ENCODE measurements at regions not wholly inside any gene's neighbourhood (a gene's known extent, or its start where the extent isn't known, plus 50 kb on each side); places are given as distances from the start of the nearest gene placed in this dataset.

DNA sequence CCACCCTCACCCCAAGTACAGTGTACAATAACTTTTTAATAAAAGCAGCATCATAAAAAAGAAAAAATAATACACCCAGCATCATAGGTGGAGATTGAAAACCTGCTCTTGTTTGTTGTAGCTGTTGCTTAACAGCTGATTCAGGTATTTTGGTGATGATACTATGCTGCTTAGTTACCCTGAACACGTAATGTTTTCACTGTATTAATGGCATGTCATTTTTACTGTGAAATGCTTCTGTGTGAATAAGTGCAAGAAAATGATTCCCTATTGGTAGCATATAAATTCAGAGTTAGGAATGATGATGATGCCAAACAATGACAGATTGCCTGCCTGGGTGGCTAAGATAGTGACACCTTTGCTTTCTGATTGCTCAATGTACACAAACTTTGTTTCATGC is 405.7 kb downstream of the HDGFL1 start:
- no peak overlapping the region for H3K9ac ChIP-seq
- H3K4me2 ChIP-seq = no peak overlapping the region
- H3F3A ChIP-seq (ENCODE audit: low read depth) = no peaks in the 10 kb centered on the region
- TF ChIP-seq EZH2 (IDR thresholded peaks at IDR 0.05) (no peak), EZH2phosphoT487 (IDR thresholded peaks at IDR 0.05) (no peak)
- TF ChIP-seq, protein P1, sequence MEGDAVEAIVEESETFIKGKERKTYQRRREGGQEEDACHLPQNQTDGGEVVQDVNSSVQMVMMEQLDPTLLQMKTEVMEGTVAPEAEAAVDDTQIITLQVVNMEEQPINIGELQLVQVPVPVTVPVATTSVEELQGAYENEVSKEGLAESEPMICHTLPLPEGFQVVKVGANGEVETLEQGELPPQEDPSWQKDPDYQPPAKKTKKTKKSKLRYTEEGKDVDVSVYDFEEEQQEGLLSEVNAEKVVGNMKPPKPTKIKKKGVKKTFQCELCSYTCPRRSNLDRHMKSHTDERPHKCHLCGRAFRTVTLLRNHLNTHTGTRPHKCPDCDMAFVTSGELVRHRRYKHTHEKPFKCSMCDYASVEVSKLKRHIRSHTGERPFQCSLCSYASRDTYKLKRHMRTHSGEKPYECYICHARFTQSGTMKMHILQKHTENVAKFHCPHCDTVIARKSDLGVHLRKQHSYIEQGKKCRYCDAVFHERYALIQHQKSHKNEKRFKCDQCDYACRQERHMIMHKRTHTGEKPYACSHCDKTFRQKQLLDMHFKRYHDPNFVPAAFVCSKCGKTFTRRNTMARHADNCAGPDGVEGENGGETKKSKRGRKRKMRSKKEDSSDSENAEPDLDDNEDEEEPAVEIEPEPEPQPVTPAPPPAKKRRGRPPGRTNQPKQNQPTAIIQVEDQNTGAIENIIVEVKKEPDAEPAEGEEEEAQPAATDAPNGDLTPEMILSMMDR (IDR thresholded peaks at IDR 0.05) = no peak
- H3K9me3 ChIP-seq (ENCODE audit: low read depth) = no peaks in the 10 kb centered on the region
- H3K36me3 ChIP-seq = peaks cover 6% of the 10 kb centered on the region
- no peak overlapping the region for H2AFZ ChIP-seq (replicated peaks)
- Mint-ChIP-seq H3K27ac (no peak overlapping the region), H3K4me3 (no peak overlapping the region), H3K4me1 (no peaks in the 10 kb centered on the region), H3K27me3 (ENCODE audit: insufficient read depth, low read depth) (peaks cover 2% of the 10 kb centered on the region), H3K36me3 (no peaks in the 10 kb centered on the region), H3K9me3 (no peaks in the 10 kb centered on the region)
- no peaks in the 10 kb centered on the region for H4K20me1 ChIP-seq (ENCODE audit: low read depth)
- no peaks in the 10 kb centered on the region for H3K79me2 ChIP-seq (ENCODE audit: low read depth)
- H3K27ac ChIP-seq = no peak overlapping the region
- H3K27me3 ChIP-seq = no peaks in the 10 kb centered on the region
- H3K4me1 ChIP-seq = no peaks in the 10 kb centered on the region
- H3K4me3 ChIP-seq = no peak overlapping the region
- DNase-seq (ENCODE audit: low spot score) = no peak

DNA sequence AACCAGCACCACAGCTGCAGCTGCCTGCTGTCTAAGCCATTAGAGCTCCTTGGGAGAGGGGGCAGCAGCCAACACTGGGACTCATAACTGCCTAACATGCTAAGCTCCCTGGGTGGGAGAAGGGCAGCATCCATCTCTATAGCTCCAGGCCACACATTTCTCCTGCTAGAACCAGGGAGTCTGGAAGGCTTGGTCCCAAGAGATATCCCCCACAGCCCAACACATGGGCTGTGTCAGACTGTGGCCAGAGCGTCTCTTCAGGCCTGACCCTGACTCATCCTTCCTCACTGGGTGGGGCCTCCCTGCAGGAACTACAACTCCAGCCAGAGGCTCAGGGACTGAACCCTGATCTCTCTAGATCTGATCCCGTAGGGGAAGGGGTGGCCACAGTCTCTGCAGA is 411.1 kb downstream of the HDGFL1 start:
- Histone ChIP-seq H3F3A (ENCODE audit: low read depth) (no peaks in the 10 kb centered on the region), H3K9me3 (ENCODE audit: low read depth) (no peaks in the 10 kb centered on the region), H3K27me3 (no peaks in the 10 kb centered on the region), H3K79me2 (ENCODE audit: low read depth) (no peaks in the 10 kb centered on the region), H3K4me1 (no peaks in the 10 kb centered on the region), H3K36me3 (peaks cover 6% of the 10 kb centered on the region), H3K9ac (no peak overlapping the region), H4K20me1 (ENCODE audit: low read depth) (no peaks in the 10 kb centered on the region), H3K4me3 (no peak overlapping the region), H2AFZ (replicated peaks) (no peak overlapping the region), H3K4me2 (no peak overlapping the region), H3K27ac (no peak overlapping the region)
- peaks cover 2% of the 10 kb centered on the region for H3K27me3 Mint-ChIP-seq (ENCODE audit: insufficient read depth, low read depth)
- H3K36me3 Mint-ChIP-seq = no peaks in the 10 kb centered on the region
- DNase-seq (ENCODE audit: low spot score) = no peak
- H3K27ac Mint-ChIP-seq = no peak overlapping the region
- no peak overlapping the region for H3K4me3 Mint-ChIP-seq
- no peaks in the 10 kb centered on the region for H3K4me1 Mint-ChIP-seq
- H3K9me3 Mint-ChIP-seq = peaks cover 10% of the 10 kb centered on the region
- TF ChIP-seq, protein P1 (IDR thresholded peaks at IDR 0.05) = no peak
- TF ChIP-seq EZH2 (IDR thresholded peaks at IDR 0.05) = no peak
- TF ChIP-seq EZH2phosphoT487 (IDR thresholded peaks at IDR 0.05) = no peak

DNA sequence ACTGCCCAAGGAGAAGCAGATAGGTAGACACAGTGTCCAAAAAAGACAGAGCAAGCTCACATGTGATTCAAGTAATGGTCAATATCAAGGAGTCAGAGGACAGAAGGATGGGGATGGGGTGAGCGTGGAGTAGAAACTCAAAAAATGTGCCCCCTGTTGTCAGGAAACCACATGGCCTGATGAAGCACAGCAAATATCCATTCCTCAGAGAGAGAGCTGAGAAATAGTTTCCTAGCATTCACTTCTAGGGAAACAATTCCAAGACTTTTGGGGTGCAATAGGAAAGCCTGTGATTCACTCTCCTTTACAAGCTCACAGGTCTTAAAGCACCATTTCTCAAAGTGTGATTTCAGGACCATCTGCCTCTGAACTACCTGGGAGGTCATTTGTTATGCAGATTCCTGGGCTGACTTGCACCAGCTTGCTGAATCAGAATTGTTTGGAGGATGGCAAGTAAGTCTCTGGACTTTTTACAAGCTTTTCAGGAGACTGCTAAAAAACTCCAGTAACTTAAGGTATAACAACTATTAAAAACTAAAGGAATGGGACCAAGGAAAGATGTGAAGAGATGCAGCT is 432.8 kb downstream of the HDGFL1 start:
- Histone ChIP-seq H2AFZ (replicated peaks) (no peak overlapping the region), H3K36me3 (no peaks in the 10 kb centered on the region), H3K79me2 (ENCODE audit: low read depth) (no peaks in the 10 kb centered on the region), H3K9ac (no peak overlapping the region), H3F3A (ENCODE audit: low read depth) (no peaks in the 10 kb centered on the region), H4K20me1 (ENCODE audit: low read depth) (no peaks in the 10 kb centered on the region), H3K27ac (no peak overlapping the region), H3K9me3 (ENCODE audit: low read depth) (no peaks in the 10 kb centered on the region), H3K4me3 (no peak overlapping the region), H3K4me1 (no peaks in the 10 kb centered on the region), H3K4me2 (no peak overlapping the region), H3K27me3 (no peaks in the 10 kb centered on the region)
- Mint-ChIP-seq H3K4me3 (no peak overlapping the region), H3K27me3 (ENCODE audit: insufficient read depth, low read depth) (peaks cover 5% of the 10 kb centered on the region), H3K27ac (no peak overlapping the region), H3K9me3 (peaks cover 5% of the 10 kb centered on the region), H3K4me1 (peaks cover 6% of the 10 kb centered on the region), H3K36me3 (no peaks in the 10 kb centered on the region)
- no peak for DNase-seq (ENCODE audit: low spot score)
- TF ChIP-seq, protein P1 (IDR thresholded peaks at IDR 0.05) = no peak
- TF ChIP-seq EZH2phosphoT487 (IDR thresholded peaks at IDR 0.05) (no peak), EZH2 (IDR thresholded peaks at IDR 0.05) (no peak)

All from neural progenitor cell (in vitro differentiated cells).